Right lobe of liver (tissue), 6 donors: ENCODE measurements at regions not wholly inside any gene's neighbourhood (a gene's known extent, or its start where the extent isn't known, plus 50 kb on each side); places are given as distances from the start of the nearest gene placed in this dataset.

Source experiments
- ATAC-seq, 4 donors: fragments of 200-7000 bp; cut with Tn5 transposase; one replicate each; pipeline ENCODE4 v1.9.1; 2020; ENCODE audit warnings: mild to moderate bottlenecking in 4 of 4, moderate library complexity in 4 of 4
- DNase-seq, 3 donors: peaks; one replicate each; pipeline ENCODE4 v3.0.0-alpha.2; 2020
- H3K27ac ChIP-seq, 3 donors: fragments of 200-600 bp; one replicate each; pipeline ENCODE4 v1.8.0; 2022
- H3K27me3 ChIP-seq, 2 donors: fragments of 200-600 bp; one replicate each; pipeline ENCODE4 v1.8.0; 2022
- H3K36me3 ChIP-seq, 4 donors: fragments of 200-600 bp; sonication (generic) in 1 of 4; one replicate each; pipeline versions ENCODE4 v1.5.1 to v1.8.0; 2017 to 2022; ENCODE audit warnings: control low read depth in 1 of 4
- H3K4me1 ChIP-seq, 4 donors: fragments of 200-600 bp; sonication (generic) in 1 of 4; one replicate each; pipeline versions ENCODE4 v1.5.1 to v1.8.0; 2017 to 2022; ENCODE audit warnings: control low read depth in 1 of 4
- H3K4me3 ChIP-seq, 3 donors: fragments of 200-600 bp; one replicate each; pipeline ENCODE4 v1.8.0; 2022
- H3K9me3 ChIP-seq, 4 donors: fragments of 200-600 bp; sonication (generic) in 1 of 4; one replicate each; pipeline versions ENCODE4 v1.5.1 to v1.8.0; 2017 to 2022; ENCODE audit warnings: control low read depth in 1 of 4
- CTCF ChIP-seq, 4 donors: fragments of 200-600 bp in 3 of 4; fragments of 450-650 bp in 1 of 4; IDR thresholded peaks; one replicate each; pipeline versions ENCODE4 v1.5.1 to v1.8.0; 2016 to 2022; ENCODE audit warnings: antibody characterized with exemption in 4 of 4, mild to moderate bottlenecking in 2 of 4
- POLR2A ChIP-seq: fragments of 450-650 bp; IDR thresholded peaks from one replicate; pipeline ENCODE4 v1.6.1; 2017; ENCODE audit warnings: antibody characterized with exemption, mild to moderate bottlenecking
- WGBS: methylation state at CpG from one replicate; pipeline ENCODE4 v1.1.6; 2018; ENCODE audit warnings: low coverage, low lambda C conversion rate; ENCODE audit not compliant: insufficient coverage; ENCODE audit errors: missing lambda C conversion rate; 5-methylcytosine and 5-hydroxymethylcytosine counted together
- intact Hi-C, 2 donors: fragments of 100-400 bp; cut with DNase I; formaldehyde crosslinking; loops; one replicate each; pipeline versions ENCODE4 v1.11.2 to v1.14.1; 2022
- donor health status: DM: no; HTN: yes; CAD: no.
- donor health status: DM: no; HTN: no; CAD: no.
- donor health status: DM: no; HTN: no; CAD: no.
- donor health status: DM: no; HTN: yes; CAD: no.
- donor health status: DM: no; HTN: yes; CAD: no.

GRCh38 chr9:113719919-113720318 is 156.2 kb upstream of the ZNF618 start:
- Histone ChIP-seq H3K4me3 (no peak overlapping the region), H3K36me3 (no peaks in the 10 kb centered on the region), H3K9me3 (no peaks in the 10 kb centered on the region), H3K27me3 (no peaks in the 10 kb centered on the region), H3K4me1 (no peaks in the 10 kb centered on the region), H3K27ac (no peak overlapping the region)
- ATAC-seq (no peak), DNase-seq (no peak)
- 100% methylated on average over 1 of the region's 1 CpG for WGBS
- intact Hi-C loops, result no loop called here
- TF ChIP-seq CTCF (IDR thresholded peaks at IDR 0.05) (no peak), POLR2A (no peak)

GRCh38 chr9:113720495-113720894 is 155.6 kb upstream of the ZNF618 start:
- no peaks in the 10 kb centered on the region for H3K9me3 ChIP-seq
- intact Hi-C loops, result no loop called here
- no peaks in the 10 kb centered on the region for H3K4me1 ChIP-seq
- no peaks in the 10 kb centered on the region for H3K36me3 ChIP-seq
- DNase-seq (no peak), ATAC-seq (no peak)
- H3K27me3 ChIP-seq, result no peaks in the 10 kb centered on the region
- H3K27ac ChIP-seq, result no peak overlapping the region
- 55% methylated on average over 4 of the region's 4 CpGs for WGBS
- H3K4me3 ChIP-seq, result no peak overlapping the region
- no peak for TF ChIP-seq POLR2A
- TF ChIP-seq CTCF (IDR thresholded peaks at IDR 0.05), result no peak

- intact Hi-C loops, result no loop called here
- DNase-seq (no peak), ATAC-seq (no peak)
- no peaks in the 10 kb centered on the region for H3K27me3 ChIP-seq
- no peaks in the 10 kb centered on the region for H3K4me1 ChIP-seq
- 59% methylated on average over 1 of the region's 1 CpG for WGBS
- TF ChIP-seq CTCF (IDR thresholded peaks at IDR 0.05) (no peak), POLR2A (no peak)
- no peaks in the 10 kb centered on the region for H3K36me3 ChIP-seq
- H3K27ac ChIP-seq, result no peak overlapping the region
- no peaks in the 10 kb centered on the region for H3K9me3 ChIP-seq
- no peak overlapping the region for H3K4me3 ChIP-seq
Measured at GRCh38 chr9:113721856-113722255, 154.3 kb upstream of the ZNF618 start.

GRCh38 chr9:113724202-113724601 is 151.9 kb upstream of the ZNF618 start:
- 75% methylated on average over 5 of the region's 6 CpGs for WGBS
- Histone ChIP-seq H3K27me3 (no peaks in the 10 kb centered on the region), H3K9me3 (no peaks in the 10 kb centered on the region), H3K36me3 (no peaks in the 10 kb centered on the region), H3K4me3 (no peak overlapping the region), H3K4me1 (no peaks in the 10 kb centered on the region), H3K27ac (no peak overlapping the region)
- no peak for ATAC-seq
- TF ChIP-seq POLR2A (no peak), CTCF (IDR thresholded peaks at IDR 0.05) (no peak)
- intact Hi-C loops, result no loop called here
- no peak for DNase-seq

- intact Hi-C loops, result no loop called here
- Histone ChIP-seq H3K36me3 (no peaks in the 10 kb centered on the region), H3K4me3 (no peak overlapping the region), H3K4me1 (no peaks in the 10 kb centered on the region), H3K27me3 (no peaks in the 10 kb centered on the region), H3K9me3 (no peaks in the 10 kb centered on the region), H3K27ac (no peak overlapping the region)
- WGBS, result 100% methylated on average over 1 of the region's 2 CpGs
- no peak for ATAC-seq
- DNase-seq, result no peak
- TF ChIP-seq CTCF (IDR thresholded peaks at IDR 0.05) (no peak), POLR2A (no peak)
Measured at GRCh38 chr9:113728989-113729388, 147.1 kb upstream of the ZNF618 start.
